ENCODE measurements at regions not wholly inside any gene's neighbourhood (a gene's known extent, or its start where the extent isn't known, plus 50 kb on each side); places are given as distances from the start of the nearest gene placed in this dataset.

- H3K27me3 ChIP-seq, result no peaks in the 10 kb centered on the region
- H3K4me1 ChIP-seq, result no peaks in the 10 kb centered on the region
- 68 to 73% methylated on average over 4 of the region's 4 CpGs for WGBS, 2 donors (ENCODE audit: low coverage in 1 of 2)
- no peaks in the 10 kb centered on the region for H3K9me3 ChIP-seq
- TF ChIP-seq EP300 (IDR thresholded peaks at IDR 0.05; ENCODE audit: low read depth), result no peak
- no peak for TF ChIP-seq POLR2A (IDR thresholded peaks at IDR 0.05)
- TF ChIP-seq CTCF (IDR thresholded peaks at IDR 0.05), result no peak
- TF ChIP-seq POLR2AphosphoS5 (IDR thresholded peaks at IDR 0.05), result no peak
- H3K27ac ChIP-seq, result no peak overlapping the region
- H3K36me3 ChIP-seq, result no peaks in the 10 kb centered on the region
- intact Hi-C loops (cut with DNase I; ENCODE audit: low total_unique reads), result no loop called here
- in situ Hi-C loops (cut with MboI; ENCODE audit: low pct_ligation_motif_present in 1 of 4, low pct_unique_long_range_greater_than_20kb in 1 of 4, low sequenced_read_pairs in 3 of 4), result no loop called here
- no peak for DNase-seq
- no peak overlapping the region for H3K4me3 ChIP-seq
These were observed 126.4 kb downstream of the JCAD start for GRCh38 chr10:29932991-29933390.

- no peaks in the 10 kb centered on the region for H3K4me1 ChIP-seq
- H3K9me3 ChIP-seq, result no peaks in the 10 kb centered on the region
- no peak for DNase-seq
- H3K4me3 ChIP-seq, result no peak overlapping the region
- in situ Hi-C loops (cut with MboI; ENCODE audit: low pct_ligation_motif_present in 1 of 4, low pct_unique_long_range_greater_than_20kb in 1 of 4, low sequenced_read_pairs in 3 of 4) (no loop called here), intact Hi-C loops (cut with DNase I; ENCODE audit: low total_unique reads) (no loop called here)
- no peaks in the 10 kb centered on the region for H3K27me3 ChIP-seq
- WGBS, 2 donors (ENCODE audit: low coverage in 1 of 2), result 63 to 81% methylated on average over 2 of the region's 2 CpGs
- no peaks in the 10 kb centered on the region for H3K36me3 ChIP-seq
- H3K27ac ChIP-seq, result no peak overlapping the region
- TF ChIP-seq EP300 (IDR thresholded peaks at IDR 0.05; ENCODE audit: low read depth), result no peak
- no peak for TF ChIP-seq POLR2A (IDR thresholded peaks at IDR 0.05)
- no peak for TF ChIP-seq CTCF (IDR thresholded peaks at IDR 0.05)
- TF ChIP-seq POLR2AphosphoS5 (IDR thresholded peaks at IDR 0.05), result no peak
These were observed 127.6 kb downstream of the JCAD start for GRCh38 chr10:29931833-29932232.

GRCh38 chr10:29929006-29929405 is 130.4 kb downstream of the JCAD start:
- no peaks in the 10 kb centered on the region for H3K9me3 ChIP-seq
- no peak overlapping the region for H3K4me3 ChIP-seq
- no peaks in the 10 kb centered on the region for H3K4me1 ChIP-seq
- H3K36me3 ChIP-seq, result no peaks in the 10 kb centered on the region
- no peak for DNase-seq
- 81 to 98% methylated on average over 7 to 10 of the region's 10 CpGs for WGBS, 2 donors (ENCODE audit: low coverage in 1 of 2)
- intact Hi-C loops (cut with DNase I; ENCODE audit: low total_unique reads), result no loop called here
- no peaks in the 10 kb centered on the region for H3K27me3 ChIP-seq
- no peak for TF ChIP-seq EP300 (IDR thresholded peaks at IDR 0.05; ENCODE audit: low read depth)
- no peak for TF ChIP-seq CTCF (IDR thresholded peaks at IDR 0.05)
- no peak for TF ChIP-seq POLR2A (IDR thresholded peaks at IDR 0.05)
- TF ChIP-seq POLR2AphosphoS5 (IDR thresholded peaks at IDR 0.05), result no peak
- no peak overlapping the region for H3K27ac ChIP-seq
- in situ Hi-C loops (cut with MboI; ENCODE audit: low pct_ligation_motif_present in 1 of 4, low pct_unique_long_range_greater_than_20kb in 1 of 4, low sequenced_read_pairs in 3 of 4), result no loop called here

- no peaks in the 10 kb centered on the region for H3K27me3 ChIP-seq
- no peak overlapping the region for H3K4me3 ChIP-seq
- DNase-seq, result no peak
- no peak for TF ChIP-seq EP300 (IDR thresholded peaks at IDR 0.05; ENCODE audit: low read depth)
- TF ChIP-seq CTCF (IDR thresholded peaks at IDR 0.05), result peak in 1 of 5 experiments; percentile 3
- H3K9me3 ChIP-seq, result no peaks in the 10 kb centered on the region
- H3K4me1 ChIP-seq, result no peaks in the 10 kb centered on the region
- 64 to 65% methylated on average over 5 to 6 of the region's 6 CpGs for WGBS, 2 donors (ENCODE audit: low coverage in 1 of 2)
- no peak overlapping the region for H3K27ac ChIP-seq
- H3K36me3 ChIP-seq, result no peaks in the 10 kb centered on the region
- in situ Hi-C loops (cut with MboI; ENCODE audit: low pct_ligation_motif_present in 1 of 4, low pct_unique_long_range_greater_than_20kb in 1 of 4, low sequenced_read_pairs in 3 of 4), result no loop called here
- intact Hi-C loops (cut with DNase I; ENCODE audit: low total_unique reads), result no loop called here
These were observed 132.7 kb downstream of the JCAD start for GRCh38 chr10:29926693-29927048.
